ENCODE measurements at regions not wholly inside any gene's neighbourhood (a gene's known extent, or its start where the extent isn't known, plus 50 kb on each side); places are given as distances from the start of the nearest gene placed in this dataset.

- DNase-seq = no peak
Measured at GRCh38 chr1:82923931-82924330, 1075.0 kb downstream of the TTLL7 start.

DNA sequence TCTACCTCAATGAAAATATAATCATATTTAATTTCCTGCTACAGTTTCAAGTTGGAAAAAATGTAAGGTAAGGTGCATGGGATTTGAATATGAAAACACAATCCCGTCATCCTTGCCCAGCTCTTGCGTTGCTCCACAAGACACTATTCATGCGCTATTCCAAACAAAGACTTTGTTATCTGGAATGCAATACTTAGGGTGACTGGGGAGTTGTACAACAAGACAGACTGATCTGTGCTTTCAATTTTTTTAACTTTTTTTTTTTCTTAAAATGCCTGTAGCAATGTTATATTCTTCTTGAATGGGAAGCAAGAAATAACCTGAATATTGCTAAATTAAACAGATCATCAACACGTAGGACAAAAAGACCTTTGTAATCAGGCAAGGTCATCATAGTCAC is 1077.2 kb downstream of the TTLL7 start:
- DNase-seq = no peak

- no peak for DNase-seq
Measured at GRCh38 chr1:82920418-82921248, 1078.3 kb downstream of the TTLL7 start.

DNA sequence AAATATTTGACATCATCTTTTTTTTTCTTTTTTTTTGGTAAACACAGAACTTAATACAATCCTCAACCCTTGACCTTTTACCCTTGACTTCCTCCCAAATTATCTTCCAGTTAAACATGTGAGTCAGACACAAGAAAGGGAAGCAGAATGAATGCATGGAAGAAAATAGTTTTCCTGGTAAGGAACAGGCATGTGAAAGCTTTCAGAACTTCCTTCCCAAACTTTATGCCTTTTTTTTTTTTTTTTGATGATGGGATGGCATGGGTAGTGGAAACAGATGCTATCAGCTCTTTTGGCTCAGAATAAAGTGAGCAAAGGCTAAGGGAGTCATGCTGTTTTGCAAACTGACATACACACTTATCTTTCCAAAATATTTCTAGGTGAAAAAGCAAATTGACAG is 1079.1 kb downstream of the TTLL7 start:
- DNase-seq = no peak

- DNase-seq = no peak
Measured at GRCh38 chr1:82907313-82907712, 1091.6 kb downstream of the TTLL7 start.

- no peak for DNase-seq
Measured at GRCh38 chr1:82903626-82904025, 1095.3 kb downstream of the TTLL7 start.

GRCh38 chr1:82901561-82901960 is 1097.4 kb downstream of the TTLL7 start:
- DNase-seq = no peak

- no peak for DNase-seq
Measured at GRCh38 chr1:82901118-82901517, 1097.8 kb downstream of the TTLL7 start.

- DNase-seq = no peak
Measured at GRCh38 chr1:82899017-82899416, 1098.3 kb downstream of the ADGRL2 start.

- no peak for DNase-seq
Measured at GRCh38 chr1:82897549-82897948, 1096.8 kb downstream of the ADGRL2 start.

GRCh38 chr1:82896036-82896435 is 1095.3 kb downstream of the ADGRL2 start:
- no peak for DNase-seq

GRCh38 chr1:82894635-82895034 is 1093.9 kb downstream of the ADGRL2 start:
- no peak for DNase-seq

DNA sequence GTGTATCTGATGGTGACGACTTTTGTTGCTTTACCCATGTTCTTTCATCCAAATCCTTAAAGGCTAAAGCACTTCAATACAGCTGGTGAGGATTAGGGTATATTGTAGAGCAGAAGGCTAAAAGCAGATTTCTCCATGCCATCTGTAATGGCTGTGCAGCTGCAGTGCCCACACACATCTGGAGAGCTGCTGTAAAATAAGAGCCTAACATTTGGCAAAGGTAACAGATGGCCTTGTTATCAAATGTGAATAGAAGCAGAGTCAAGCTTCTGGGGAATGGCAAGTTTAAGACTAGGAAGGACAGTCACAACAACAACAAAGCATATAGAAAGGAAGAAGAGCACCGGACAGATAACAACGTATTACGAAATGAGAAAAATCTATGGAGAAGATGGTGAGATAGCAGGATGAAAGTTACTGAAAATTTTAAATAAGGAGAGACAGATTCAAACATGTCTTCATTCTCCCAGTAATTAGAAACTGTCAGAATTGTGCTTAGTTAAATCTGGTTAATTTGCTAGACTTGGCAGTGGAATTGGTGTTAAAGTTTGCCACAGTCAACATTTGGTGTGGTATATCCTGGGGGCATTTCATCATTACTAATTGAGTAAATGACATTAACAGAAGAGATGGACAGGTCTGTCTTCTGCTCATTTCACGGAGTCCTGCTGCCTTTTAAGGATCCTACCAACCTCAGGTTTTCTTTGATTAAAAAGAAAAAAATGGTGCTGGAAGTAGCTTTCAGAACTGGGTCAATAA is 1093.2 kb downstream of the ADGRL2 start:
- DNase-seq = no peak

DNA sequence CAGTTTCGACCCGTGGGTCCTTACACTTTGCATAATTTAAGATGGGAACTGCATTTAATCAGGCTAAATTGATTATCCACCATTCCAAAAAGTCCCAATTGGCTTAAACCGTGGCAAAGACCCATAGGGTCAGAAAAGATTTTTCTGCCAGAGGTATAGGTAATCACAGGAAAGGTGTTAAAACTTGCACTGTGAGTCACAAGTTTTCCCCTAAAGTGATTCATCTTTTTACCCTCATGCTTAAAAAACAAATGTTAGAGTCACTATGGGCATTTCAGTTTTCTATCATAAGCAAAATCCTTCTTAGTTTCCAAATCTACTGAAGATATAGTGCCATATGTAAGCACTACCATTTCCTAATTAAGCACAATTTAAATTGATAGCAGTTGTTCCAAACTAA is 1079.8 kb downstream of the ADGRL2 start:
- no peak for DNase-seq

GRCh38 chr1:82879701-82880305 is 1079.1 kb downstream of the ADGRL2 start:
- DNase-seq = peak; percentile 36

DNA sequence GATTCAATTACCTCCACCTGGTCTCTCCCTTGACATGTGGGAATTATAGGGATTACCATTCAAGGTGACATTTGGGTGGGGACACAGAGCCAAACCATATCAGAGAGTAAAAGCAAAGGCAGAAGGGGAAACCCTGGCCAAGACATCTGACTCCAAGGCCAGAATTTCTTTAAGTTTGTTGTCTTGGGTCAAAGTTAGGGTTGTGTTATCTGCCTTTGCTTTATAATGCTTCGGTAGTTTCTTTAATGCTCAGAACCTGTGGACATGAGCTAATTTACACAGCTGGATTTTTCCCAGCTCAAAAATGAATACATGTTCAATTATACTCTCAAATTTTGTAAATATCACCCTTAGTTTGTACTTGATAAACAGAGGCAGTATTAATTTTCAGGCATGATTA is 1074.4 kb downstream of the ADGRL2 start:
- no peak for DNase-seq

- no peak for DNase-seq
Measured at GRCh38 chr1:82874041-82874440, 1073.3 kb downstream of the ADGRL2 start.

DNA sequence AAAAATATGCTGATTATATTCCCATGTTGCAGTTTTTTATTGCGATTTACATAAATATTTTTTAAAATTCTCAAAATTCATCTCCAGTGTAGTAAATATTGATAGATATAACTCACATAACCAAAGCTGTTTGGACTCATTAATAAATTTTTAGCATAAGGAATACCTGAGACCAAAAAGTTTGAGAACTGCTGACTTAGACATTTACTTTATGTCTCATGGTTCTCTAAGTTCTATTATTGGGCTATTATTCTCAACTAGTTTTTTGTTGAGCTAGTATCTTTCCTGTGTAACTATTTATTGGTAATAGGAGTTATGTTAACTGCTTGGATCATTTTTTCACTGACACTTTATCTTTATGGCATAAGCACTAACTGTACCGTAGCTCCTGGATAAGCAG is 1069.6 kb downstream of the ADGRL2 start:
- DNase-seq = no peak

DNA sequence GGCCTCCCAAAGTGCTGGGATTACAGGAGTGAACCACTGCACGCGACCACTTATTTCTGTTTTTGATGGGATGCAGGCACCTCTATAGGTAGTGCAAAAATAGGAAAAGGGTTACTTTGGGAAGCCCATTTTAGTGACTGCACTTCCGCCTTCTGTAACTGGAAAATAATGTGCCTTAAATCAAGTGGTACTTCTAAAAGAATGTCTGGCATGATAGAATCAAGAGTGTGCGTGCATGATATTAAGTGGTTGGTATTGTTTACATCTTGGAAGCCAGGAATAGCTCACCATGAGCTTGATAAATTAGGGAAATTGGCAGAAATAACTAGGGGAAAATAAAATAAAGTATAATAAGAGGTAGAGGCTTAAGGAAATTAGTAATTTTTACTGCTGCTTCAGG is 1067.0 kb downstream of the ADGRL2 start:
- DNase-seq = no peak

GRCh38 chr1:82861749-82862148 is 1061.0 kb downstream of the ADGRL2 start:
- no peak for DNase-seq

DNA sequence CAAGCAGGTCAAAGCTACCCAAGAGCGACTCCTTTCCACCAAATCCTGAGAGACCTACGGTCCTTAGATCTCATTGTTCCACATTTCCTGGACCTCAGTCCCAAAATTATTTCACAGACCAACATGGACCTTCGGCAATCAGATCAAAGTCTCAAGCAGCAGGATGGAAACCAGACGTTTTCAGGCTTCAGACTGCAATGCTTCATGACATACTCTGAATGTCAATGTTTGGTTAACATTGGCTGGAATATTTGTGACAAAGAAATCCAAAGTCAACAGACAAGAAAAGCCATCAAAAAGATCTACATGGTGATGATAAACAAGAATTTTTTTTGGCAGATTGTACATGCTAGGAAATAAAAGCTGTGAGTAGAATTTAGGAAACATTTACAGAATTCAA is 1057.3 kb downstream of the ADGRL2 start:
- DNase-seq = no peak

GRCh38 chr1:82849460-82849859 is 1048.7 kb downstream of the ADGRL2 start:
- no peak for DNase-seq

DNA sequence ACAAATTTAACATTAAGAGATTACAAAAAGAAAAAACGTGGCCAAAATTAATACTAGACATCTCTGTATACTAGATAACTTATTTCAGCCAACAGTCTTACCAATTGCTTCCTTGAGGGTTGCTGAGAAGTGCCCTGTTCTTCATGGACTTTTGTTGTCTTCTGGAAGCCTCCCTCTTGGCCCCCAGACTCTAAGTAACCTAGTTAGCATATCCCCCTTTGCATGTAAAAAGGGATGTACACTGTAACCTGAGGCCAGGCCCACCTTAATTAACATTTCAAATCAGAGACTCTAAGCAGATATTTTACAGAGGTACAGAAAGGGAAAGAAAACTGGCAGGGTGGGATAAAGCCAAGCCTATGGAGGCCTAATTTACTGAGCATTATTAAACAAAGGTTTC is 1047.3 kb downstream of the ADGRL2 start:
- DNase-seq = no peak

DNA sequence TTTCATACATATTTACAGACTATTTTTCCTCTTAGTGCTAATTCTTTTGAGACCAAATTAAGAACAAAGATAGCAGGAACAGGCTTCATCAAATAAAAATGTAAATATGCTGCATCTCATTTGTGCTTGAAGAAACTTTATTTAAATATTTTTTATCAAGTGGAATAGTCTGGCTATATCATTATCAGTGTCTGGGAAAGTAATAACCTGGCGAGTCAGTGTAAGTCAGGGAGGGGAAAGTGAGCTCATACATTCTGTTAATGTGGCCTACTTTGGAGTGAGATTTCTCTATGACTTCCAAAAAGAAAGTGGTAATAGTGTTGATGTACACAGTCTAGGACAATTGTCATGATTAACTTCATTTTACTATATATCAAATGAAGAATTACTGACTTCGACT is 1045.1 kb downstream of the ADGRL2 start:
- DNase-seq = no peak

All from left hindlimb (tissue), 1 donor.